Ishikawa (cell line): ENCODE measurements at regions not wholly inside any gene's neighbourhood (a gene's known extent, or its start where the extent isn't known, plus 50 kb on each side); places are given as distances from the start of the nearest gene placed in this dataset.

Source experiments
- CREB1 ChIP-seq: IDR thresholded peaks from 2 replicates; pipeline ENCODE4 v1.6.1; 2012; ENCODE audit warnings: low read depth
- EGR1 ChIP-seq: IDR thresholded peaks from 2 replicates; pipeline ENCODE4 v1.6.1; 2012
- EP300 ChIP-seq: IDR thresholded peaks from 2 replicates; pipeline ENCODE4 v1.6.1; 2012; ENCODE audit warnings: borderline replicate concordance
- RAD21 ChIP-seq: IDR thresholded peaks from 2 replicates; pipeline ENCODE4 v1.6.1; 2012; ENCODE audit warnings: low read depth
- TAF1 ChIP-seq: IDR thresholded peaks from 2 replicates; pipeline ENCODE4 v1.6.1; 2012; ENCODE audit warnings: low read depth, mild to moderate bottlenecking
- TCF12 ChIP-seq: IDR thresholded peaks from 2 replicates; pipeline ENCODE4 v1.6.1; 2012; ENCODE audit warnings: low read depth
- ZBTB7A ChIP-seq: IDR thresholded peaks from 2 replicates; pipeline ENCODE4 v1.6.1; 2012; ENCODE audit warnings: low read depth

- TF ChIP-seq CREB1 (no peak), ZBTB7A (no peak), TAF1 (no peak), TCF12 (no peak), RAD21 (no peak), EGR1 (no peak), EP300 (no peak)
Measured at GRCh38 chr2:38167968-38168350, 92.0 kb upstream of the CYP1B1 start.
